ENCODE measurements at regions not wholly inside any gene's neighbourhood (a gene's known extent, or its start where the extent isn't known, plus 50 kb on each side); places are given as distances from the start of the nearest gene placed in this dataset.

GRCh38 chr11:92845805-92846204 lies 123.6 kb upstream of the MTNR1B start:
- Histone ChIP-seq H3K9me3 (ENCODE audit: low read length) (no peaks in the 10 kb centered on the region), H3K9me2 (ENCODE audit: insufficient read depth, low read length) (no peaks in the 10 kb centered on the region), H3K27ac (ENCODE audit: low read length) (no peak overlapping the region), H2AFZ (ENCODE audit: low read depth, low read length) (no peak overlapping the region), H3K27me3 (ENCODE audit: insufficient read depth, low read depth, low read length) (no peaks in the 10 kb centered on the region), H3K79me2 (replicated peaks; ENCODE audit: insufficient read depth, low read length) (no peaks in the 10 kb centered on the region), H3F3A (ENCODE audit: insufficient read depth, low read length, poor library complexity, severe bottlenecking) (no peaks in the 10 kb centered on the region), H3K4me2 (ENCODE audit: low read length) (no peak overlapping the region), H3K36me3 (ENCODE audit: insufficient read depth, low read length) (peaks cover 11% of the 10 kb centered on the region), H3K4me3 (ENCODE audit: low read length) (no peak overlapping the region), H3K9ac (ENCODE audit: low read length) (no peak overlapping the region), H4K20me1 (ENCODE audit: insufficient read depth) (no peaks in the 10 kb centered on the region)
- no peak for TF ChIP-seq EZH2 (IDR thresholded peaks at IDR 0.05; ENCODE audit: borderline replicate concordance, insufficient read depth, low read length, poor library complexity, severe bottlenecking)
- TF ChIP-seq, protein P1, sequence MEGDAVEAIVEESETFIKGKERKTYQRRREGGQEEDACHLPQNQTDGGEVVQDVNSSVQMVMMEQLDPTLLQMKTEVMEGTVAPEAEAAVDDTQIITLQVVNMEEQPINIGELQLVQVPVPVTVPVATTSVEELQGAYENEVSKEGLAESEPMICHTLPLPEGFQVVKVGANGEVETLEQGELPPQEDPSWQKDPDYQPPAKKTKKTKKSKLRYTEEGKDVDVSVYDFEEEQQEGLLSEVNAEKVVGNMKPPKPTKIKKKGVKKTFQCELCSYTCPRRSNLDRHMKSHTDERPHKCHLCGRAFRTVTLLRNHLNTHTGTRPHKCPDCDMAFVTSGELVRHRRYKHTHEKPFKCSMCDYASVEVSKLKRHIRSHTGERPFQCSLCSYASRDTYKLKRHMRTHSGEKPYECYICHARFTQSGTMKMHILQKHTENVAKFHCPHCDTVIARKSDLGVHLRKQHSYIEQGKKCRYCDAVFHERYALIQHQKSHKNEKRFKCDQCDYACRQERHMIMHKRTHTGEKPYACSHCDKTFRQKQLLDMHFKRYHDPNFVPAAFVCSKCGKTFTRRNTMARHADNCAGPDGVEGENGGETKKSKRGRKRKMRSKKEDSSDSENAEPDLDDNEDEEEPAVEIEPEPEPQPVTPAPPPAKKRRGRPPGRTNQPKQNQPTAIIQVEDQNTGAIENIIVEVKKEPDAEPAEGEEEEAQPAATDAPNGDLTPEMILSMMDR (IDR thresholded peaks at IDR 0.05; ENCODE audit: poor library complexity, severe bottlenecking), result no peak
- no peak for TF ChIP-seq MXI1 (conservative IDR thresholded peaks at IDR 0.05; ENCODE audit: poor library complexity, severe bottlenecking)
- TF ChIP-seq POLR2AphosphoS5 (IDR thresholded peaks at IDR 0.05), result no peak
- no peak for TF ChIP-seq EP300 (conservative IDR thresholded peaks at IDR 0.05; ENCODE audit: poor library complexity, severe bottlenecking)
- TF ChIP-seq SMC3 (conservative IDR thresholded peaks at IDR 0.05; ENCODE audit: poor library complexity), result no peak
- TF ChIP-seq TAF1 (IDR thresholded peaks at IDR 0.05; ENCODE audit: low read depth), result no peak
- no peak for TF ChIP-seq RAD21 (conservative IDR thresholded peaks at IDR 0.05)
- TF ChIP-seq, protein P2, sequence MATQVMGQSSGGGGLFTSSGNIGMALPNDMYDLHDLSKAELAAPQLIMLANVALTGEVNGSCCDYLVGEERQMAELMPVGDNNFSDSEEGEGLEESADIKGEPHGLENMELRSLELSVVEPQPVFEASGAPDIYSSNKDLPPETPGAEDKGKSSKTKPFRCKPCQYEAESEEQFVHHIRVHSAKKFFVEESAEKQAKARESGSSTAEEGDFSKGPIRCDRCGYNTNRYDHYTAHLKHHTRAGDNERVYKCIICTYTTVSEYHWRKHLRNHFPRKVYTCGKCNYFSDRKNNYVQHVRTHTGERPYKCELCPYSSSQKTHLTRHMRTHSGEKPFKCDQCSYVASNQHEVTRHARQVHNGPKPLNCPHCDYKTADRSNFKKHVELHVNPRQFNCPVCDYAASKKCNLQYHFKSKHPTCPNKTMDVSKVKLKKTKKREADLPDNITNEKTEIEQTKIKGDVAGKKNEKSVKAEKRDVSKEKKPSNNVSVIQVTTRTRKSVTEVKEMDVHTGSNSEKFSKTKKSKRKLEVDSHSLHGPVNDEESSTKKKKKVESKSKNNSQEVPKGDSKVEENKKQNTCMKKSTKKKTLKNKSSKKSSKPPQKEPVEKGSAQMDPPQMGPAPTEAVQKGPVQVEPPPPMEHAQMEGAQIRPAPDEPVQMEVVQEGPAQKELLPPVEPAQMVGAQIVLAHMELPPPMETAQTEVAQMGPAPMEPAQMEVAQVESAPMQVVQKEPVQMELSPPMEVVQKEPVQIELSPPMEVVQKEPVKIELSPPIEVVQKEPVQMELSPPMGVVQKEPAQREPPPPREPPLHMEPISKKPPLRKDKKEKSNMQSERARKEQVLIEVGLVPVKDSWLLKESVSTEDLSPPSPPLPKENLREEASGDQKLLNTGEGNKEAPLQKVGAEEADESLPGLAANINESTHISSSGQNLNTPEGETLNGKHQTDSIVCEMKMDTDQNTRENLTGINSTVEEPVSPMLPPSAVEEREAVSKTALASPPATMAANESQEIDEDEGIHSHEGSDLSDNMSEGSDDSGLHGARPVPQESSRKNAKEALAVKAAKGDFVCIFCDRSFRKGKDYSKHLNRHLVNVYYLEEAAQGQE (IDR thresholded peaks at IDR 0.05; ENCODE audit: borderline replicate concordance), result no peak

DNA sequence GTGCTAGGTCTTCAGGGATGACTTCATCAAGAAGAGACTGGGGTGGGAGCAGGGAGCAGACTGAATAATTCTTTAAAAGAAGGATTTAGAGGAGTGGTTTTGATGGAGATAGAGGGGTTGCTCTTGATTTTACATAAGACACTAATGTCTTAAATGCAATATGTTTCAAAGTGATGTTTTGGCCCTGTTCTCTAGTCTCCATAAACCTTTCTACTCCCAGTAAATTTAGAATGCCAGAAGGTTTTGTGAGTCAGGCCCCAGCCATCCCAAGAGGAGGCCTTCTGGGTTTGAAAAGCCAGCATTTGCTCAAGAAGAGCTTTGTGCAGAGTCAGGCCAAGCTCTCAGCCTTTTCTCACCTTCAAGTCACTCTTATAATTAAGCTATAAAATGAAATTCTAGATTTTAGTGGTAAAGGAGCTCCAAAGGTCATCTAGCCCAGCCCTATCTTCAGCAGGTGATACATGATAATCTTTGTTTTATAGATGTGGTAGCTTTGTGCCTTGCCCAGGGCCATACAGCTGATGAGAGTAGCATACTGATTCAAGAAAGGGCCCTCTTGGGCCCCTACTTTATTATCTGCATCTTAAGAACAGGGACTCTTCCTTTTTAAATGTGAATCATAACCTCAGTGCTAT lies 122.8 kb upstream of the MTNR1B start:
- Histone ChIP-seq H3K4me3 (ENCODE audit: low read length) (no peak overlapping the region), H3K9me2 (ENCODE audit: insufficient read depth, low read length) (no peaks in the 10 kb centered on the region), H3K4me2 (ENCODE audit: low read length) (no peak overlapping the region), H3K36me3 (ENCODE audit: insufficient read depth, low read length) (peaks cover 11% of the 10 kb centered on the region), H3F3A (ENCODE audit: insufficient read depth, low read length, poor library complexity, severe bottlenecking) (no peaks in the 10 kb centered on the region), H3K27ac (ENCODE audit: low read length) (no peak overlapping the region), H2AFZ (ENCODE audit: low read depth, low read length) (no peak overlapping the region), H3K9ac (ENCODE audit: low read length) (no peak overlapping the region), H3K79me2 (replicated peaks; ENCODE audit: insufficient read depth, low read length) (no peaks in the 10 kb centered on the region), H4K20me1 (ENCODE audit: insufficient read depth) (no peaks in the 10 kb centered on the region), H3K9me3 (ENCODE audit: low read length) (no peaks in the 10 kb centered on the region), H3K27me3 (ENCODE audit: insufficient read depth, low read depth, low read length) (no peaks in the 10 kb centered on the region)
- no peak for TF ChIP-seq EZH2 (IDR thresholded peaks at IDR 0.05; ENCODE audit: borderline replicate concordance, insufficient read depth, low read length, poor library complexity, severe bottlenecking)
- no peak for TF ChIP-seq MXI1 (conservative IDR thresholded peaks at IDR 0.05; ENCODE audit: poor library complexity, severe bottlenecking)
- no peak for TF ChIP-seq TAF1 (IDR thresholded peaks at IDR 0.05; ENCODE audit: low read depth)

Data from neural cell (in vitro differentiated cells).